Upper lobe of right lung (tissue), 1 donor: ENCODE measurements at regions not wholly inside any gene's neighbourhood (a gene's known extent, or its start where the extent isn't known, plus 50 kb on each side); places are given as distances from the start of the nearest gene placed in this dataset.

Experiments used
- ATAC-seq: fragments of 200-7000 bp; cut with Tn5 transposase; one replicate; pipeline ENCODE4 v1.9.1; 2020; ENCODE audit warnings: mild to moderate bottlenecking, moderate library complexity
- DNase-seq: peaks from one replicate; pipeline ENCODE4 v3.0.0-alpha.2; 2020
- H3K27ac ChIP-seq: fragments of 200-600 bp; one replicate; pipeline ENCODE4 v1.8.0; 2022
- H3K27me3 ChIP-seq: fragments of 200-600 bp; one replicate; pipeline ENCODE4 v1.8.0; 2022; ENCODE audit warnings: mild to moderate bottlenecking
- H3K36me3 ChIP-seq: fragments of 200-600 bp; one replicate; pipeline ENCODE4 v1.8.0; 2022
- H3K4me1 ChIP-seq: fragments of 200-600 bp; one replicate; pipeline ENCODE4 v1.8.0; 2022
- H3K4me3 ChIP-seq: fragments of 200-600 bp; one replicate; pipeline ENCODE4 v1.8.0; 2022; ENCODE audit warnings: mild to moderate bottlenecking
- H3K9me3 ChIP-seq: fragments of 200-600 bp; one replicate; pipeline ENCODE4 v1.8.0; 2022
- CTCF ChIP-seq: fragments of 200-600 bp; IDR thresholded peaks from one replicate; pipeline ENCODE4 v1.8.0; 2022; ENCODE audit warnings: antibody characterized with exemption
- intact Hi-C: fragments of 100-400 bp; cut with DNase I; formaldehyde crosslinking; loops from one replicate; pipeline ENCODE4 v1.11.0; 2022
- donor health status: DM: no; HTN: yes; CAD: no; lungs with severe emphysema.

GRCh38 chr21:27192281-27192949 is 225.5 kb upstream of the ADAMTS5 start:
- intact Hi-C loops: no loop called here
- Histone ChIP-seq H3K36me3 (no peaks in the 10 kb centered on the region), H3K4me3 (no peak overlapping the region), H3K27ac (no peak overlapping the region), H3K27me3 (no peaks in the 10 kb centered on the region), H3K4me1 (no peaks in the 10 kb centered on the region), H3K9me3 (no peaks in the 10 kb centered on the region)
- ATAC-seq (no peak), DNase-seq (no peak)
- no peak for TF ChIP-seq CTCF

- H3K27me3 ChIP-seq: no peaks in the 10 kb centered on the region
- H3K4me3 ChIP-seq: no peak overlapping the region
- H3K4me1 ChIP-seq: no peaks in the 10 kb centered on the region
- no peaks in the 10 kb centered on the region for H3K9me3 ChIP-seq
- ATAC-seq (peak; percentile 46), DNase-seq (no peak)
- no peak overlapping the region for H3K27ac ChIP-seq
- no peak for TF ChIP-seq CTCF
- no peaks in the 10 kb centered on the region for H3K36me3 ChIP-seq
- intact Hi-C loops: no loop called here
Measured at GRCh38 chr21:27190601-27191000, 223.7 kb upstream of the ADAMTS5 start.

GRCh38 chr21:27189870-27190269 is 223.0 kb upstream of the ADAMTS5 start:
- no peak for DNase-seq
- TF ChIP-seq CTCF: no peak
- Histone ChIP-seq H3K9me3 (no peaks in the 10 kb centered on the region), H3K27ac (no peak overlapping the region), H3K4me3 (no peak overlapping the region), H3K4me1 (no peaks in the 10 kb centered on the region), H3K27me3 (no peaks in the 10 kb centered on the region), H3K36me3 (no peaks in the 10 kb centered on the region)
- peak; percentile 41 for ATAC-seq
- intact Hi-C loops: no loop called here

GRCh38 chr21:27173053-27173452 is 206.2 kb upstream of the ADAMTS5 start:
- no peak for ATAC-seq
- TF ChIP-seq CTCF: no peak
- Histone ChIP-seq H3K4me1 (no peaks in the 10 kb centered on the region), H3K9me3 (no peaks in the 10 kb centered on the region), H3K27ac (no peak overlapping the region), H3K27me3 (no peaks in the 10 kb centered on the region), H3K36me3 (no peaks in the 10 kb centered on the region), H3K4me3 (no peak overlapping the region)
- DNase-seq: no peak
- intact Hi-C loops: no loop called here

- no peak overlapping the region for H3K4me3 ChIP-seq
- no peaks in the 10 kb centered on the region for H3K27me3 ChIP-seq
- no peak for DNase-seq
- intact Hi-C loops: no loop called here
- no peaks in the 10 kb centered on the region for H3K9me3 ChIP-seq
- TF ChIP-seq CTCF: no peak
- H3K27ac ChIP-seq: no peak overlapping the region
- no peaks in the 10 kb centered on the region for H3K36me3 ChIP-seq
- ATAC-seq: no peak
- no peaks in the 10 kb centered on the region for H3K4me1 ChIP-seq
Measured at GRCh38 chr21:27171707-27172106, 204.8 kb upstream of the ADAMTS5 start.

- H3K9me3 ChIP-seq: no peaks in the 10 kb centered on the region
- H3K36me3 ChIP-seq: no peaks in the 10 kb centered on the region
- no peaks in the 10 kb centered on the region for H3K4me1 ChIP-seq
- no peak for DNase-seq
- H3K4me3 ChIP-seq: no peak overlapping the region
- H3K27ac ChIP-seq: no peak overlapping the region
- ATAC-seq: no peak
- no peak for TF ChIP-seq CTCF
- intact Hi-C loops: no loop called here
- no peaks in the 10 kb centered on the region for H3K27me3 ChIP-seq
Measured at GRCh38 chr21:27168084-27168483, 201.2 kb upstream of the ADAMTS5 start.
